A549 (cell line): ENCODE measurements at regions not wholly inside any gene's neighbourhood (a gene's known extent, or its start where the extent isn't known, plus 50 kb on each side); places are given as distances from the start of the nearest gene placed in this dataset.
A peak's percentile ranks its signal among the peaks of the same experiment; 100 is the strongest.

ENCODE experiments used
- ATAC-seq, 2 experiments: fragments of 200-7000 bp in 1 of 2; fragments of >200 bp in 1 of 2; cut with Nextera tagmentation in 1 of 2; cut with Tn5 transposase in 1 of 2; 3 replicates each; pipeline versions ENCODE4 v1.8.0 to v1.9.1; 2018 to 2020; ENCODE audit warnings: mild to moderate bottlenecking in 1 of 2, moderate library complexity in 1 of 2
- CTCF ChIA-PET: fragments of 300-600 bp; sonication (Branson Sonifier 250); formaldehyde crosslinking; extraction: SDS; loops from one replicate; lab custom pipeline; 2021; ENCODE audit warnings: antibody characterized with exemption, inconsistent platforms; lab: Yijun Ruan, JAX
- POLR2A ChIA-PET: fragments of 350-600 bp; formaldehyde crosslinking; extraction: SDS; loops from one replicate; lab custom pipeline; 2021; ENCODE audit warnings: antibody characterized with exemption, inconsistent platforms; lab: Yijun Ruan, JAX
- DNase-seq, 2 experiments: peaks; one replicate each; pipeline versions ENCODE4 v3.0.0 to v3.0.0-alpha.2; 2011 to 2016; ENCODE audit warnings: low read depth in 1 of 2, low spot score in 1 of 2
- FAIRE-seq: peaks from 2 replicates; lab custom pipeline; 2011; peaks lifted over from hg19 to GRCh38; lab: Jason Lieb, UNC
- H3K27ac ChIP-seq, 2 experiments: fragments of >200 bp; sonication (Bioruptor Twin); formaldehyde crosslinking; 3 replicates each; pipeline ENCODE4 v1.5.1; 2016 to 2017
- H3K4me1 ChIP-seq: fragments of >200 bp; sonication (Bioruptor Twin); formaldehyde crosslinking; 3 replicates; pipeline ENCODE4 v1.6.1; 2016
- H3K4me2 ChIP-seq: fragments of >200 bp; sonication (Bioruptor Twin); formaldehyde crosslinking; 3 replicates; pipeline ENCODE4 v1.6.1; 2016
- H3K4me3 ChIP-seq: fragments of >200 bp; sonication (Bioruptor Twin); formaldehyde crosslinking; 3 replicates; pipeline ENCODE4 v1.5.1; 2016
- H3K9me3 ChIP-seq: fragments of >200 bp; sonication (Bioruptor Twin); formaldehyde crosslinking; 3 replicates; pipeline ENCODE4 v1.6.1; 2016
- ATOH8 ChIP-seq: fragments of 250-450 bp; sonication (Bioruptor Pico); IDR thresholded peaks from 2 replicates; pipeline ENCODE4 v1.5.0; 2020; ENCODE audit warnings: low read depth, mild to moderate bottlenecking, moderate library complexity
- CBX2 ChIP-seq: fragments of 200-600 bp; sonication (generic); IDR thresholded peaks from 2 replicates; pipeline ENCODE4 v1.6.1; 2016; ENCODE audit warnings: low read depth, mild to moderate bottlenecking, borderline replicate concordance
- CBX8 ChIP-seq: fragments of 200-600 bp; sonication (generic); IDR thresholded peaks from 2 replicates; pipeline ENCODE4 v1.6.1; 2016
- CHD2 ChIP-seq: fragments of 150-350 bp; IDR thresholded peaks from 2 replicates; pipeline ENCODE4 v1.6.1; 2014; ENCODE audit warnings: low read length; ENCODE audit not compliant: partially characterized antibody
- CHD4 ChIP-seq: fragments of 200-600 bp; sonication (generic); IDR thresholded peaks from 2 replicates; pipeline ENCODE4 v1.6.1; 2016; ENCODE audit warnings: antibody characterized with exemption, mild to moderate bottlenecking, borderline replicate concordance
- EHF ChIP-seq: fragments of 250-450 bp; sonication (Bioruptor Pico); IDR thresholded peaks from 2 replicates; pipeline ENCODE4 v1.5.0; 2020; ENCODE audit warnings: mild to moderate bottlenecking
- EHMT2 ChIP-seq: fragments of 200-600 bp; sonication (generic); IDR thresholded peaks from 2 replicates; pipeline ENCODE4 v1.6.1; 2016; ENCODE audit warnings: antibody characterized with exemption, low read depth, mild to moderate bottlenecking, moderate library complexity
- EP300 ChIP-seq, 2 experiments: fragments of >200 bp; sonication (Bioruptor Twin); formaldehyde crosslinking; IDR thresholded peaks; 2 replicates in 1 of 2; 3 replicates in 1 of 2; pipeline ENCODE4 v1.6.1; 2016 to 2017
- GATA3 ChIP-seq: IDR thresholded peaks from 2 replicates; pipeline ENCODE4 v1.6.1; 2012; ENCODE audit warnings: borderline replicate concordance
- HDAC2 ChIP-seq: fragments of 200-600 bp; sonication (generic); IDR thresholded peaks from 2 replicates; pipeline ENCODE4 v1.6.1; 2016
- HOXA7 ChIP-seq: fragments of 250-450 bp; sonication (Bioruptor Pico); IDR thresholded peaks from 2 replicates; pipeline ENCODE4 v1.5.0; 2020; ENCODE audit warnings: mild to moderate bottlenecking, moderate library complexity
- MAFK ChIP-seq: fragments of 450-650 bp; IDR thresholded peaks from 2 replicates; pipeline ENCODE4 v1.6.1; 2014; ENCODE audit not compliant: partially characterized antibody
- MAZ ChIP-seq: fragments of 150-350 bp; IDR thresholded peaks from 2 replicates; pipeline ENCODE4 v1.6.1; 2014; ENCODE audit warnings: antibody characterized with exemption, low read depth, low read length, borderline replicate concordance
- NPAS2 ChIP-seq: fragments of 250-450 bp; sonication (Bioruptor Pico); IDR thresholded peaks from 2 replicates; pipeline ENCODE4 v1.8.0; 2022; ENCODE audit warnings: mild to moderate bottlenecking, moderate library complexity, borderline replicate concordance
- PBX3 ChIP-seq: IDR thresholded peaks from 2 replicates; pipeline ENCODE4 v1.6.1; 2012
- POLR2A ChIP-seq: IDR thresholded peaks from 2 replicates; pipeline ENCODE4 v1.6.1; 2012; ENCODE audit warnings: mild to moderate bottlenecking, low read length
- POLR2AphosphoS2 ChIP-seq: conservative IDR thresholded peaks from 2 replicates; pipeline ENCODE4 v1.6.1; 2012; ENCODE audit warnings: low read length, improper control_type of control experiment, inconsistent platforms
- RFX5 ChIP-seq: fragments of 450-650 bp; IDR thresholded peaks from 2 replicates; pipeline ENCODE4 v1.7.1; 2014; ENCODE audit warnings: antibody characterized with exemption, mild to moderate bottlenecking, moderate library complexity
- SMC3 ChIP-seq: fragments of >200 bp; sonication (Bioruptor Twin); formaldehyde crosslinking; IDR thresholded peaks from 3 replicates; pipeline ENCODE4 v1.6.1; 2018; ENCODE audit warnings: inconsistent platforms
- SREBF2 ChIP-seq: fragments of 450-650 bp; IDR thresholded peaks from 2 replicates; pipeline ENCODE4 v1.6.1; 2014; ENCODE audit warnings: mild to moderate bottlenecking, moderate library complexity
- TP53 ChIP-seq: fragments of 250-450 bp; sonication (Bioruptor Pico); IDR thresholded peaks from 2 replicates; pipeline ENCODE4 v1.5.0; 2021; ENCODE audit warnings: mild to moderate bottlenecking, moderate library complexity
- WGBS: methylation state at CpG from one replicate; pipeline ENCODE4 v1.1.6; 2017; ENCODE audit errors: missing lambda C conversion rate; 5-methylcytosine and 5-hydroxymethylcytosine counted together
- TF ChIP-seq, protein P1 (sequence below): IDR thresholded peaks from 2 replicates; pipeline ENCODE4 v1.6.1; 2012
- TF ChIP-seq, protein P2 (sequence below): fragments of 250-450 bp; sonication (Bioruptor Pico); IDR thresholded peaks from 2 replicates; pipeline ENCODE4 v1.5.0; 2021; ENCODE audit warnings: mild to moderate bottlenecking, moderate library complexity, borderline replicate concordance

- TF ChIP-seq CHD4, result no peak
- TF ChIP-seq, protein P1, sequence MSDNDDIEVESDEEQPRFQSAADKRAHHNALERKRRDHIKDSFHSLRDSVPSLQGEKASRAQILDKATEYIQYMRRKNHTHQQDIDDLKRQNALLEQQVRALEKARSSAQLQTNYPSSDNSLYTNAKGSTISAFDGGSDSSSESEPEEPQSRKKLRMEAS, result no peak
- TF ChIP-seq RFX5, result no peak
- no peak for TF ChIP-seq CBX2
- no peak for TF ChIP-seq HOXA7 (CRISPR knock-in tag)
- no peak for TF ChIP-seq EP300 (IDR thresholded peaks at IDR 0.05)
- TF ChIP-seq EHMT2, result no peak
Observed at GRCh38 chr6:14286634-14287428, 169.3 kb downstream of the CD83 start (continued).

GRCh38 chr6:14287707-14288106 is 170.1 kb downstream of the CD83 start:
- Histone ChIP-seq H3K4me1 (peaks cover 16% of the 10 kb centered on the region), H3K27ac (peak overlapping the region; percentile 54 to 83; a peak in 3 of 6 replicates), H3K4me3 (no peak overlapping the region), H3K9me3 (no peaks in the 10 kb centered on the region), H3K4me2 (no peak overlapping the region)
- CTCF ChIA-PET, result interaction anchor here (1.8 kb wide), 1 partner anchor 76 kb away, joined by 4 read pairs; no protein-coding TSS in a partner anchor
- ATAC-seq (no peak), FAIRE-seq (no peak), DNase-seq (no peak)
- TF ChIP-seq PBX3, result no peak
- no peak for TF ChIP-seq EHF (CRISPR knock-in tag)
- no peak for TF ChIP-seq GATA3
- TF ChIP-seq POLR2AphosphoS2, result no peak
- TF ChIP-seq MAZ, result no peak
- TF ChIP-seq HDAC2, result no peak
- TF ChIP-seq EP300 (IDR thresholded peaks at IDR 0.05), result no peak
- no peak for TF ChIP-seq HOXA7 (CRISPR knock-in tag)
- no peak for TF ChIP-seq CHD2
- POLR2A ChIA-PET, result no interaction called here

GRCh38 chr6:14288910-14289309 is 171.3 kb downstream of the CD83 start:
- no peak for TF ChIP-seq POLR2A
- no peak for TF ChIP-seq SMC3
- TF ChIP-seq NPAS2 (CRISPR knock-in tag), result no peak
- TF ChIP-seq SREBF2, result no peak
- TF ChIP-seq, protein P2, sequence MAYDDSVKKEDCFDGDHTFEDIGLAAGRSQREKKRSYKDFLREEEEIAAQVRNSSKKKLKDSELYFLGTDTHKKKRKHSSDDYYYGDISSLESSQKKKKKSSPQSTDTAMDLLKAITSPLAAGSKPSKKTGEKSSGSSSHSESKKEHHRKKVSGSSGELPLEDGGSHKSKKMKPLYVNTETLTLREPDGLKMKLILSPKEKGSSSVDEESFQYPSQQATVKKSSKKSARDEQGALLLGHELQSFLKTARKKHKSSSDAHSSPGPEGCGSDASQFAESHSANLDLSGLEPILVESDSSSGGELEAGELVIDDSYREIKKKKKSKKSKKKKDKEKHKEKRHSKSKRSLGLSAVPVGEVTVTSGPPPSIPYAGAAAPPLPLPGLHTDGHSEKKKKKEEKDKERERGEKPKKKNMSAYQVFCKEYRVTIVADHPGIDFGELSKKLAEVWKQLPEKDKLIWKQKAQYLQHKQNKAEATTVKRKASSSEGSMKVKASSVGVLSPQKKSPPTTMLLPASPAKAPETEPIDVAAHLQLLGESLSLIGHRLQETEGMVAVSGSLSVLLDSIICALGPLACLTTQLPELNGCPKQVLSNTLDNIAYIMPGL (CRISPR knock-in tag), result no peak
- TF ChIP-seq CBX8, result no peak
- TF ChIP-seq MAFK, result no peak
- no peak for TF ChIP-seq TP53
- no peak for TF ChIP-seq ATOH8 (CRISPR knock-in tag)
- Histone ChIP-seq H3K4me1 (peaks cover 16% of the 10 kb centered on the region), H3K27ac (no peak overlapping the region), H3K4me3 (no peak overlapping the region), H3K4me2 (no peak overlapping the region), H3K9me3 (no peaks in the 10 kb centered on the region)
- ChIA-PET CTCF (interaction anchor here (1.8 kb wide), 1 partner anchor 77 kb away, joined by 4 read pairs; no protein-coding TSS in a partner anchor), POLR2A (no interaction called here)
- no peak for DNase-seq
- no peak for ATAC-seq
- FAIRE-seq, result no peak
- 71% methylated on average over 3 of the region's 3 CpGs for WGBS
